ENCODE measurements at regions not wholly inside any gene's neighbourhood (a gene's known extent, or its start where the extent isn't known, plus 50 kb on each side); places are given as distances from the start of the nearest gene placed in this dataset.

GRCh38 chr18:22272242-22272641, 102.9 kb downstream of the GATA6 start:
- no peak for TF ChIP-seq CTCF (IDR thresholded peaks at IDR 0.05)
- no peaks in the 10 kb centered on the region for H3K36me3 ChIP-seq
- ATAC-seq (ENCODE audit: insufficient number of reproducible peaks, low FRiP score, low read depth), result no peak

GRCh38 chr18:22271030-22271429, 101.6 kb downstream of the GATA6 start:
- Histone ChIP-seq H3K27me3 (replicated peaks; ENCODE audit: insufficient read depth) (no peaks in the 10 kb centered on the region), H3K9me3 (no peaks in the 10 kb centered on the region), H3K27ac (no peak overlapping the region), H3K36me3 (no peaks in the 10 kb centered on the region), H3K4me1 (ENCODE audit: control insufficient read depth in 1 of 2, low read depth in 2 of 2) (no peaks in the 10 kb centered on the region), H3K4me3 (no peak overlapping the region)
- TF ChIP-seq CTCF (IDR thresholded peaks at IDR 0.05), result no peak
- no peak for ATAC-seq (ENCODE audit: insufficient number of reproducible peaks, low FRiP score, low read depth)
- no peak for DNase-seq (ENCODE audit: low spot score)

More at GRCh38 chr18:22272242-22272641, 102.9 kb downstream of the GATA6 start:
- Histone ChIP-seq H3K4me1 (ENCODE audit: control insufficient read depth in 1 of 2, low read depth in 2 of 2) (no peaks in the 10 kb centered on the region), H3K4me3 (no peak overlapping the region), H3K27ac (no peak overlapping the region), H3K27me3 (replicated peaks; ENCODE audit: insufficient read depth) (no peaks in the 10 kb centered on the region), H3K9me3 (no peaks in the 10 kb centered on the region)
- no peak for DNase-seq (ENCODE audit: low spot score)

GRCh38 chr18:22268641-22269128, 99.3 kb downstream of the GATA6 start:
- Histone ChIP-seq H3K27ac (no peak overlapping the region), H3K4me3 (no peak overlapping the region)

GRCh38 chr18:22267697-22268096, 98.3 kb downstream of the GATA6 start:
- H3K4me1 ChIP-seq (ENCODE audit: control insufficient read depth in 1 of 2, low read depth in 2 of 2), result no peaks in the 10 kb centered on the region
- H3K9me3 ChIP-seq, result no peaks in the 10 kb centered on the region
- H3K36me3 ChIP-seq, result no peaks in the 10 kb centered on the region
- no peak overlapping the region for H3K27ac ChIP-seq
- no peaks in the 10 kb centered on the region for H3K27me3 ChIP-seq (replicated peaks; ENCODE audit: insufficient read depth)
- ATAC-seq (ENCODE audit: insufficient number of reproducible peaks, low FRiP score, low read depth) (no peak), DNase-seq (ENCODE audit: low spot score) (no peak)
- no peak overlapping the region for H3K4me3 ChIP-seq
- no peak for TF ChIP-seq CTCF (IDR thresholded peaks at IDR 0.05)

More at GRCh38 chr18:22268641-22269128, 99.3 kb downstream of the GATA6 start:
- DNase-seq (ENCODE audit: low spot score), result no peak
- H3K36me3 ChIP-seq, result no peaks in the 10 kb centered on the region
- ATAC-seq (ENCODE audit: insufficient number of reproducible peaks, low FRiP score, low read depth), result no peak
- no peak for TF ChIP-seq CTCF (IDR thresholded peaks at IDR 0.05)
- no peaks in the 10 kb centered on the region for H3K4me1 ChIP-seq (ENCODE audit: control insufficient read depth in 1 of 2, low read depth in 2 of 2)
- no peaks in the 10 kb centered on the region for H3K9me3 ChIP-seq
- no peaks in the 10 kb centered on the region for H3K27me3 ChIP-seq (replicated peaks; ENCODE audit: insufficient read depth)

GRCh38 chr18:22267225-22267624, 97.8 kb downstream of the GATA6 start:
- Histone ChIP-seq H3K9me3 (no peaks in the 10 kb centered on the region), H3K27me3 (replicated peaks; ENCODE audit: insufficient read depth) (no peaks in the 10 kb centered on the region), H3K27ac (no peak overlapping the region), H3K4me3 (no peak overlapping the region), H3K36me3 (no peaks in the 10 kb centered on the region), H3K4me1 (ENCODE audit: control insufficient read depth in 1 of 2, low read depth in 2 of 2) (no peaks in the 10 kb centered on the region)
- TF ChIP-seq CTCF (IDR thresholded peaks at IDR 0.05), result no peak
- ATAC-seq (ENCODE audit: insufficient number of reproducible peaks, low FRiP score, low read depth) (no peak), DNase-seq (ENCODE audit: low spot score) (no peak)
